ENCODE measurements at regions not wholly inside any gene's neighbourhood (a gene's known extent, or its start where the extent isn't known, plus 50 kb on each side); places are given as distances from the start of the nearest gene placed in this dataset.
"Not testable (repeated sequence)": the region's sequence is repeated elsewhere in the genome, so short reads cannot be mapped to it uniquely, and the experiment has no call there.

GRCh38 chr6:74573613-74574012 is 632.2 kb downstream of the COL12A1 start:
- no peak for DNase-seq

GRCh38 chr6:74570044-74570443 is 635.8 kb downstream of the COL12A1 start:
- DNase-seq = no peak

GRCh38 chr6:74568861-74569260 is 637.0 kb downstream of the COL12A1 start:
- no peak for DNase-seq

- not testable (repeated sequence) for DNase-seq
Measured at GRCh38 chr6:74567923-74568290, 637.9 kb downstream of the COL12A1 start.

- no peak for DNase-seq
Measured at GRCh38 chr6:74567281-74567922, 638.5 kb downstream of the COL12A1 start.

GRCh38 chr6:74557236-74557635 is 648.6 kb downstream of the COL12A1 start:
- no peak for DNase-seq

- no peak for DNase-seq
Measured at GRCh38 chr6:74554041-74554440, 651.8 kb downstream of the COL12A1 start.

- no peak for DNase-seq
Measured at GRCh38 chr6:74551896-74552295, 654.0 kb downstream of the COL12A1 start.

GRCh38 chr6:74550821-74551220 is 655.0 kb downstream of the COL12A1 start:
- no peak for DNase-seq

- no peak for DNase-seq
Measured at GRCh38 chr6:74549746-74550145, 656.1 kb downstream of the COL12A1 start.

- no peak for DNase-seq
Measured at GRCh38 chr6:74534465-74535211, 671.2 kb downstream of the COL12A1 start.

- DNase-seq = no peak
Measured at GRCh38 chr6:74519163-74519562, 686.7 kb downstream of the COL12A1 start.

GRCh38 chr6:74518035-74518434 is 687.8 kb downstream of the COL12A1 start:
- DNase-seq = no peak

GRCh38 chr6:74510878-74511277 is 695.0 kb downstream of the COL12A1 start:
- no peak for DNase-seq

- DNase-seq = no peak
Measured at GRCh38 chr6:74507649-74508048, 698.2 kb downstream of the COL12A1 start.

- no peak for DNase-seq
Measured at GRCh38 chr6:74505391-74505790, 700.5 kb downstream of the COL12A1 start.

- no peak for DNase-seq
Measured at GRCh38 chr6:74504941-74505340, 700.9 kb downstream of the COL12A1 start.

GRCh38 chr6:74492587-74492986 is 713.3 kb downstream of the COL12A1 start:
- DNase-seq = no peak

GRCh38 chr6:74491844-74492374 is 713.9 kb downstream of the COL12A1 start:
- no peak for DNase-seq

- DNase-seq = not testable (repeated sequence)
Measured at GRCh38 chr6:74488726-74489125, 717.1 kb downstream of the COL12A1 start.

- DNase-seq = no peak
Measured at GRCh38 chr6:74482180-74482579, 723.7 kb downstream of the COL12A1 start.

- no peak for DNase-seq
Measured at GRCh38 chr6:74480561-74480960, 725.3 kb downstream of the COL12A1 start.

- no peak for DNase-seq
Measured at GRCh38 chr6:74479960-74480359, 725.9 kb downstream of the COL12A1 start.

- DNase-seq = no peak
Measured at GRCh38 chr6:74479420-74479819, 726.4 kb downstream of the COL12A1 start.

Measured in SHP77 (cell line).